Keratinocyte (primary cell): ENCODE measurements at regions not wholly inside any gene's neighbourhood (a gene's known extent, or its start where the extent isn't known, plus 50 kb on each side); places are given as distances from the start of the nearest gene placed in this dataset.

Source experiments
- DNase-seq: peaks from one replicate; pipeline ENCODE4 v3.0.0-alpha.2; 2011; ENCODE audit warnings: low read depth, missing footprints, low spot score
- FAIRE-seq: peaks from 2 replicates; lab custom pipeline; 2011; peaks lifted over from hg19 to GRCh38; lab: Jason Lieb, UNC
- H2AFZ ChIP-seq: 2 replicates; pipeline ENCODE4 v1.6.0; 2012; ENCODE audit warnings: low read length, control low read depth, inconsistent platforms; ENCODE audit not compliant: control insufficient read depth
- H3K27ac ChIP-seq: 2 replicates; pipeline ENCODE4 v1.5.1; 2011; ENCODE audit warnings: low read length; ENCODE audit not compliant: control insufficient read depth, insufficient read depth
- H3K27me3 ChIP-seq: 3 replicates; pipeline ENCODE4 v1.6.0; 2011; ENCODE audit warnings: low read length; ENCODE audit not compliant: control insufficient read depth, insufficient read depth; ENCODE audit errors: extremely low read depth
- H3K36me3 ChIP-seq, 2 experiments: 2 replicates in 1 of 2; 3 replicates in 1 of 2; pipeline ENCODE4 v1.5.1; 2011; ENCODE audit warnings: low read length in 2 of 2, mild to moderate bottlenecking in 1 of 2; ENCODE audit not compliant: control insufficient read depth in 2 of 2, insufficient read depth in 2 of 2; ENCODE audit errors: extremely low read depth in 1 of 2
- H3K4me1 ChIP-seq: 3 replicates; pipeline ENCODE4 v1.5.1; 2011; ENCODE audit warnings: low read length; ENCODE audit not compliant: control insufficient read depth, insufficient read depth; ENCODE audit errors: extremely low read depth
- H3K4me2 ChIP-seq: 3 replicates; pipeline ENCODE4 v1.6.0; 2011; ENCODE audit warnings: low read depth, low read length; ENCODE audit not compliant: control insufficient read depth, insufficient read depth; ENCODE audit errors: extremely low read depth
- H3K4me3 ChIP-seq, 3 experiments: fragments of 200-600 bp in 1 of 3; sonication (generic) in 1 of 3; 2 replicates in 2 of 3; 3 replicates in 1 of 3; pipeline ENCODE4 v1.5.1; 2011 to 2016; ENCODE audit warnings: low read length in 3 of 3, mild to moderate bottlenecking in 3 of 3, control low read depth in 2 of 3, inconsistent platforms in 1 of 3, low read depth in 1 of 3, mixed read lengths in 1 of 3, mixed run types in 1 of 3, moderate library complexity in 1 of 3; ENCODE audit not compliant: control insufficient read depth in 2 of 3, insufficient read depth in 2 of 3; ENCODE audit errors: extremely low read depth in 1 of 3
- H3K79me2 ChIP-seq: 2 replicates; pipeline ENCODE4 v1.6.0; 2012; ENCODE audit warnings: low read length; ENCODE audit not compliant: control insufficient read depth, insufficient read depth
- H3K9ac ChIP-seq: 3 replicates; pipeline ENCODE4 v1.6.0; 2011; ENCODE audit warnings: low read length; ENCODE audit not compliant: control insufficient read depth, insufficient read depth; ENCODE audit errors: extremely low read depth
- H3K9me1 ChIP-seq: 3 replicates; pipeline ENCODE4 v1.6.0; 2011; ENCODE audit warnings: low read length; ENCODE audit not compliant: control insufficient read depth, insufficient read depth; ENCODE audit errors: extremely low read depth
- H3K9me3 ChIP-seq: 2 replicates; pipeline ENCODE4 v1.5.1; 2012; ENCODE audit warnings: low read depth, low read length; ENCODE audit not compliant: control insufficient read depth
- H4K20me1 ChIP-seq: 3 replicates; pipeline ENCODE4 v1.6.0; 2011; ENCODE audit warnings: low read length; ENCODE audit not compliant: control insufficient read depth, insufficient read depth; ENCODE audit errors: extremely low read depth
- EZH2 ChIP-seq: IDR thresholded peaks from one replicate; pipeline ENCODE4 v1.6.1; 2012; ENCODE audit warnings: inconsistent platforms, mild to moderate bottlenecking, low read length, moderate library complexity
- dilution Hi-C: fragments of 300-500 bp; cut with MboI; formaldehyde crosslinking; loops from one replicate; pipeline ENCODE4 v1.7.0; 2020; ENCODE audit warnings: low sequenced_read_pairs; ENCODE audit not compliant: extremely low pct_ligation_motif_present
- TF ChIP-seq, protein P1 (sequence below), 3 experiments: IDR thresholded peaks in 1 of 3; conservative IDR thresholded peaks in 1 of 3; optimal IDR thresholded peaks in 1 of 3; 2 replicates in 2 of 3; 3 replicates in 1 of 3; pipeline versions ENCODE3 to v1.5.1; 2011; ENCODE audit warnings: low read length in 3 of 3, mild to moderate bottlenecking in 3 of 3, moderate library complexity in 2 of 3, control low read depth in 1 of 3, inconsistent platforms in 1 of 3; ENCODE audit not compliant: insufficient read depth in 2 of 3; ENCODE audit errors: extremely low read depth in 1 of 3

- H3K9me1 ChIP-seq = no peaks in the 10 kb centered on the region
- H3K4me2 ChIP-seq = no peak overlapping the region
- H4K20me1 ChIP-seq = no peaks in the 10 kb centered on the region
- H3K9me3 ChIP-seq = no peaks in the 10 kb centered on the region
- H3K4me1 ChIP-seq = no peaks in the 10 kb centered on the region
- no peak overlapping the region for H2AFZ ChIP-seq
- no peak overlapping the region for H3K9ac ChIP-seq
- TF ChIP-seq, protein P1, sequence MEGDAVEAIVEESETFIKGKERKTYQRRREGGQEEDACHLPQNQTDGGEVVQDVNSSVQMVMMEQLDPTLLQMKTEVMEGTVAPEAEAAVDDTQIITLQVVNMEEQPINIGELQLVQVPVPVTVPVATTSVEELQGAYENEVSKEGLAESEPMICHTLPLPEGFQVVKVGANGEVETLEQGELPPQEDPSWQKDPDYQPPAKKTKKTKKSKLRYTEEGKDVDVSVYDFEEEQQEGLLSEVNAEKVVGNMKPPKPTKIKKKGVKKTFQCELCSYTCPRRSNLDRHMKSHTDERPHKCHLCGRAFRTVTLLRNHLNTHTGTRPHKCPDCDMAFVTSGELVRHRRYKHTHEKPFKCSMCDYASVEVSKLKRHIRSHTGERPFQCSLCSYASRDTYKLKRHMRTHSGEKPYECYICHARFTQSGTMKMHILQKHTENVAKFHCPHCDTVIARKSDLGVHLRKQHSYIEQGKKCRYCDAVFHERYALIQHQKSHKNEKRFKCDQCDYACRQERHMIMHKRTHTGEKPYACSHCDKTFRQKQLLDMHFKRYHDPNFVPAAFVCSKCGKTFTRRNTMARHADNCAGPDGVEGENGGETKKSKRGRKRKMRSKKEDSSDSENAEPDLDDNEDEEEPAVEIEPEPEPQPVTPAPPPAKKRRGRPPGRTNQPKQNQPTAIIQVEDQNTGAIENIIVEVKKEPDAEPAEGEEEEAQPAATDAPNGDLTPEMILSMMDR (optimal IDR thresholded peaks at IDR 0.05 in 1 of 3, IDR thresholded peaks at IDR 0.05 in 1 of 3, conservative IDR thresholded peaks at IDR 0.05 in 1 of 3; ENCODE audit: extremely low read depth in 1 of 3, insufficient read depth in 2 of 3, low read length in 3 of 3) = no peak
- no peak for TF ChIP-seq EZH2
- dilution Hi-C loops = no loop called here
- H3K27me3 ChIP-seq = no peaks in the 10 kb centered on the region
- DNase-seq = no peak
- H3K36me3 ChIP-seq = no peaks in the 10 kb centered on the region
- FAIRE-seq = no peak
- H3K79me2 ChIP-seq = no peaks in the 10 kb centered on the region
- no peak overlapping the region for H3K27ac ChIP-seq
- no peak overlapping the region for H3K4me3 ChIP-seq
Measured at GRCh38 chr4:114479595-114479994, 119.0 kb upstream of the UGT8 start.

- Histone ChIP-seq H3K36me3 (no peaks in the 10 kb centered on the region), H3K27me3 (no peaks in the 10 kb centered on the region), H3K4me2 (no peak overlapping the region), H3K4me3 (no peak overlapping the region), H3K9me1 (no peaks in the 10 kb centered on the region), H3K9me3 (no peaks in the 10 kb centered on the region), H3K9ac (no peak overlapping the region), H3K27ac (no peak overlapping the region), H4K20me1 (no peaks in the 10 kb centered on the region), H3K4me1 (no peaks in the 10 kb centered on the region), H2AFZ (no peak overlapping the region), H3K79me2 (no peaks in the 10 kb centered on the region)
- no peak for FAIRE-seq
- TF ChIP-seq, protein P1 (optimal IDR thresholded peaks at IDR 0.05 in 1 of 3, IDR thresholded peaks at IDR 0.05 in 1 of 3, conservative IDR thresholded peaks at IDR 0.05 in 1 of 3; ENCODE audit: extremely low read depth in 1 of 3, insufficient read depth in 2 of 3, low read length in 3 of 3) = no peak
- no peak for TF ChIP-seq EZH2
- no peak for DNase-seq
- dilution Hi-C loops = no loop called here
Measured at GRCh38 chr4:114481856-114482255, 116.8 kb upstream of the UGT8 start.
